Adrenal gland (tissue), 5 donors: ENCODE measurements at regions not wholly inside any gene's neighbourhood (a gene's known extent, or its start where the extent isn't known, plus 50 kb on each side); places are given as distances from the start of the nearest gene placed in this dataset.

Experiments
- CTCF ChIP-seq, 6 experiments: fragments of 450-650 bp in 4 of 6; fragments of 200-600 bp in 2 of 6; sonication (generic) in 1 of 6; IDR thresholded peaks; 1 replicate in 5 of 6; 2 replicates in 1 of 6; pipeline versions ENCODE4 v1.5.1 to v1.8.0; 2016 to 2021; ENCODE audit warnings: antibody characterized with exemption in 6 of 6, mild to moderate bottlenecking in 2 of 6, moderate library complexity in 1 of 6
- POLR2A ChIP-seq, 2 donors: fragments of 450-650 bp; IDR thresholded peaks; one replicate each; pipeline ENCODE4 v1.6.1; 2017; ENCODE audit warnings: antibody characterized with exemption in 2 of 2, mild to moderate bottlenecking in 2 of 2, moderate library complexity in 1 of 2
- donor health status: DM: no; HTN: no; CAD: no.

DNA sequence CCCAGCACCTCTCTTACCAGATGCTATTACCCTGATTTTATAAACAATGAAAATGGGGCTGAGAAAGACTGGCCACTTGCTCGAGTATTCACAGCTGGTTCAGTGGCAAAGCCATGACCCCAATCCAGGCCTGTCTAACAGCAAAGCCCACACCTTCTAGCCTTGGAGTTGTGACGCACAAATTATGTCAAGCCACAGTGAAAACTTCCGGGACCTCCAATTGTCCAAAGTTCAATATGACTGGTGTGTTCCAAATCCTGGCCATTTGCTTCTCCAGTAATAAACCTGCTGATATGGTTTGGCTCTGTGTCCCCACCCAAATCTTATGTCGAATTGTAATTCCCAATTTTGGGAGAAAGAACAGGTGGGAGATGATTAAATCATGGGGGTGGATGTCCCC lies 64.7 kb upstream of the RIOK3 start:
- no peak for TF ChIP-seq CTCF (IDR thresholded peaks at IDR 0.05)
- TF ChIP-seq POLR2A (IDR thresholded peaks at IDR 0.05), result no peak
